H9 (cell line): ENCODE measurements at regions not wholly inside any gene's neighbourhood (a gene's known extent, or its start where the extent isn't known, plus 50 kb on each side); places are given as distances from the start of the nearest gene placed in this dataset.

Experiments
- DNase-seq: peaks from one replicate; pipeline ENCODE4 v3.0.0-alpha.2; 2017
- H2AFZ ChIP-seq: one replicate; pipeline ENCODE4 v1.6.1; 2013; ENCODE audit warnings: mild to moderate bottlenecking, low read length, control low read depth, moderate library complexity
- H2AK5ac ChIP-seq: 2 replicates; pipeline ENCODE4 v1.6.1; 2013; ENCODE audit warnings: low read length, control low read depth, mixed read lengths; ENCODE audit not compliant: insufficient read length
- H2BK120ac ChIP-seq: one replicate; pipeline ENCODE4 v1.6.1; 2013; ENCODE audit warnings: low read depth, mild to moderate bottlenecking, low read length, control low read depth, inconsistent platforms; ENCODE audit not compliant: poor library complexity, severe bottlenecking
- H2BK12ac ChIP-seq: 2 replicates; pipeline ENCODE4 v1.6.1; 2013; ENCODE audit warnings: low read length, control low read depth, mixed read lengths, low read depth; ENCODE audit not compliant: insufficient read length
- H2BK15ac ChIP-seq: 2 replicates; pipeline ENCODE4 v1.6.1; 2013; ENCODE audit warnings: low read depth, low read length, control low read depth
- H2BK20ac ChIP-seq: one replicate; pipeline ENCODE4 v1.6.1; 2013; ENCODE audit warnings: low read depth, mild to moderate bottlenecking, low read length, control low read depth, inconsistent platforms; ENCODE audit not compliant: poor library complexity, severe bottlenecking
- H2BK5ac ChIP-seq: 2 replicates; pipeline ENCODE4 v1.6.1; 2013; ENCODE audit warnings: low read length, control low read depth, mixed read lengths; ENCODE audit not compliant: insufficient read length
- H3K14ac ChIP-seq: 2 replicates; pipeline ENCODE4 v1.6.1; 2013; ENCODE audit warnings: low read length, control low read depth; ENCODE audit not compliant: insufficient read depth
- H3K18ac ChIP-seq: 2 replicates; pipeline ENCODE4 v1.6.1; 2013; ENCODE audit warnings: low read depth, mild to moderate bottlenecking, mixed read lengths, low read length, control low read depth; ENCODE audit not compliant: insufficient read length
- H3K23ac ChIP-seq: 2 replicates; pipeline ENCODE4 v1.6.1; 2013; ENCODE audit warnings: low read length, control low read depth, mixed read lengths, low read depth; ENCODE audit not compliant: insufficient read length
- H3K23me2 ChIP-seq: 2 replicates; pipeline ENCODE4 v1.6.1; 2013; ENCODE audit warnings: low read depth, mild to moderate bottlenecking, mixed read lengths, low read length, control low read depth; ENCODE audit not compliant: insufficient read length, poor library complexity, severe bottlenecking
- H3K27ac ChIP-seq: 2 replicates; pipeline ENCODE4 v1.5.1; 2013; ENCODE audit warnings: low read length, control low read depth, mixed read lengths, low read depth; ENCODE audit not compliant: insufficient read length
- H3K27me3 ChIP-seq: 2 replicates; pipeline ENCODE4 v1.6.1; 2013; ENCODE audit warnings: low read length, control low read depth, inconsistent platforms; ENCODE audit not compliant: insufficient read depth
- H3K4ac ChIP-seq: 2 replicates; pipeline ENCODE4 v1.6.1; 2013; ENCODE audit warnings: low read depth, mild to moderate bottlenecking, control low read depth, inconsistent platforms, low read length, moderate library complexity
- H3K4me1 ChIP-seq: 2 replicates; pipeline ENCODE4 v1.6.1; 2013; ENCODE audit warnings: low read length, control low read depth, inconsistent platforms; ENCODE audit not compliant: insufficient read depth
- H3K4me2 ChIP-seq: 2 replicates; pipeline ENCODE4 v1.6.1; 2013; ENCODE audit warnings: low read length, control low read depth, mixed read lengths; ENCODE audit not compliant: insufficient read length, insufficient read depth
- H3K56ac ChIP-seq: 2 replicates; pipeline ENCODE4 v1.6.1; 2013; ENCODE audit warnings: low read depth, mild to moderate bottlenecking, mixed read lengths, low read length, control low read depth; ENCODE audit not compliant: insufficient read length
- H3K79me1 ChIP-seq: 2 replicates; pipeline ENCODE4 v1.6.1; 2013; ENCODE audit warnings: low read depth, mild to moderate bottlenecking, moderate library complexity, low read length, control low read depth, inconsistent platforms; ENCODE audit not compliant: insufficient read depth, poor library complexity, severe bottlenecking
- H3K79me2 ChIP-seq: 2 replicates; pipeline ENCODE4 v1.6.1; 2013; ENCODE audit warnings: low read length, control low read depth, inconsistent platforms; ENCODE audit not compliant: insufficient read depth
- H3K9ac ChIP-seq: 2 replicates; pipeline ENCODE4 v1.6.1; 2013; ENCODE audit warnings: low read length, control low read depth, mixed read lengths; ENCODE audit not compliant: insufficient read length; ENCODE audit errors: extremely low read depth
- H3K9me3 ChIP-seq: one replicate; pipeline ENCODE4 v1.6.1; 2013; ENCODE audit warnings: low read depth, low read length, inconsistent platforms; ENCODE audit not compliant: control insufficient read depth
- H3T11ph ChIP-seq: one replicate; pipeline ENCODE4 v1.6.1; 2013; ENCODE audit warnings: mild to moderate bottlenecking, low read length, control low read depth, inconsistent platforms
- H4K20me1 ChIP-seq: one replicate; pipeline ENCODE4 v1.6.1; 2013; ENCODE audit not compliant: control insufficient read depth, insufficient read length, insufficient read depth
- H4K5ac ChIP-seq: 2 replicates; pipeline ENCODE4 v1.6.1; 2013; ENCODE audit warnings: low read depth, mild to moderate bottlenecking, mixed read lengths, low read length, control low read depth; ENCODE audit not compliant: insufficient read length
- H4K8ac ChIP-seq: replicated peaks from 2 replicates; pipeline ENCODE4 v1.6.1; 2013; ENCODE audit warnings: low read length, control low read depth, mixed read lengths, low read depth; ENCODE audit not compliant: insufficient read length
- H4K91ac ChIP-seq: 2 replicates; pipeline ENCODE4 v1.6.1; 2013; ENCODE audit warnings: low read depth, mild to moderate bottlenecking, moderate library complexity, mixed read lengths, low read length, control low read depth; ENCODE audit not compliant: insufficient read length
- H3K27ac Mint-ChIP-seq, 3 experiments: 2 replicates in 2 of 3; 3 replicates in 1 of 3; pipeline ENCODE4 v1.8.0; 2020 to 2021; ENCODE audit warnings: mixed read lengths in 3 of 3, mild to moderate bottlenecking in 1 of 3, moderate library complexity in 1 of 3
- H3K27me3 Mint-ChIP-seq: 2 replicates; pipeline ENCODE4 v1.8.0; 2021; ENCODE audit warnings: low read depth, mild to moderate bottlenecking, moderate library complexity, mixed read lengths
- H3K36me3 Mint-ChIP-seq, 3 experiments: 2 replicates in 2 of 3; 3 replicates in 1 of 3; pipeline ENCODE4 v1.8.0; 2020 to 2021; ENCODE audit warnings: low read depth in 3 of 3, mixed read lengths in 3 of 3; ENCODE audit not compliant: insufficient read depth in 1 of 3
- H3K4me1 Mint-ChIP-seq, 2 experiments: 2 replicates each; pipeline ENCODE4 v1.8.0; 2020; ENCODE audit warnings: mixed read lengths in 2 of 2
- H3K4me3 Mint-ChIP-seq, 2 experiments: 2 replicates in 1 of 2; 3 replicates in 1 of 2; pipeline ENCODE4 v1.8.0; 2020 to 2021; ENCODE audit warnings: mild to moderate bottlenecking in 2 of 2, mixed read lengths in 2 of 2, moderate library complexity in 1 of 2
- H3K9me3 Mint-ChIP-seq, 2 experiments: 2 replicates in 1 of 2; 3 replicates in 1 of 2; pipeline ENCODE4 v1.8.0; 2020; ENCODE audit warnings: mild to moderate bottlenecking in 2 of 2, mixed read lengths in 2 of 2, moderate library complexity in 1 of 2
- WGBS: extraction: QIAGEN DNeasy Blood & Tissue Kit; methylation state at CpG from one replicate; pipeline ENCODE4 v1.1.7; 2013; ENCODE audit warnings: missing lambda C conversion rate, low lambda C conversion rate, mixed read lengths; ENCODE audit not compliant: insufficient read length; ENCODE audit errors: extremely low coverage; 5-methylcytosine and 5-hydroxymethylcytosine counted together
- TF ChIP-seq, protein P1 (sequence below): fragments of 200-600 bp; sonication (generic); conservative IDR thresholded peaks from 3 replicates; pipeline ENCODE4 v1.8.0; 2021; ENCODE audit warnings: antibody characterized with exemption, mild to moderate bottlenecking

DNA sequence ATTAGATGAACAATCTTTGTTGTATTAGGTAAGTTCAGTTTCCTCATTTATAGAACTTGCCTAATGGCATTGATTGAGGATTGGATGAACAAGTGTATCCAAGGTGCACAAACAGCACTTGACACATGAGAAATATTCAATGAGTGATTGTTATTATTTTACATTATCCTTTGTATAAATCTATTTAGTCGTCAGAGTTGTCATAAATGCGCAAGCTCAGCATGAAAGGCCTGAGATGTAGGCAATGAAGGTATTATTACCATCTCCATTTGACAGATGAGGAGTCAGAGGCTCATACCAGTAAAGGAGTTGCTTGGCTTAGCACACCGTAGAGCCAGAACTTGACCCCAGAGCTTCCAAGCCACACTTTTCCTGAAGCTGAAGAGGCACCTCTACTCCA, 291.4 kb downstream of the C1D start:
- Histone ChIP-seq H3K23ac (no peak overlapping the region), H4K20me1 (no peaks in the 10 kb centered on the region), H2BK20ac (no peak overlapping the region), H4K5ac (no peak overlapping the region), H2AFZ (no peak overlapping the region), H3K56ac (no peak overlapping the region), H3K9me3 (no peaks in the 10 kb centered on the region), H2BK5ac (no peak overlapping the region), H3T11ph (no peak overlapping the region), H3K79me1 (no peaks in the 10 kb centered on the region), H3K18ac (no peak overlapping the region), H2BK120ac (no peak overlapping the region), H3K27me3 (no peaks in the 10 kb centered on the region), H3K4me1 (no peaks in the 10 kb centered on the region), H3K4ac (no peak overlapping the region), H2BK15ac (no peak overlapping the region), H3K4me2 (no peak overlapping the region), H2BK12ac (no peak overlapping the region), H3K23me2 (no peaks in the 10 kb centered on the region), H4K8ac (no peak overlapping the region), H3K14ac (no peak overlapping the region), H3K79me2 (no peaks in the 10 kb centered on the region), H4K91ac (no peak overlapping the region), H3K27ac (no peak overlapping the region), H3K9ac (no peak overlapping the region), H2AK5ac (no peak overlapping the region)
- Mint-ChIP-seq H3K9me3 (no peaks in the 10 kb centered on the region; a peak in 1 of 5 replicates), H3K27me3 (no peaks in the 10 kb centered on the region; the same call in 1 of the 2 replicates), H3K27ac (no peak overlapping the region), H3K36me3 (no peaks in the 10 kb centered on the region), H3K4me3 (no peak overlapping the region), H3K4me1 (no peaks in the 10 kb centered on the region)
- WGBS: no CpG with 5 or more reads among the region's 3 CpGs
- TF ChIP-seq, protein P1, sequence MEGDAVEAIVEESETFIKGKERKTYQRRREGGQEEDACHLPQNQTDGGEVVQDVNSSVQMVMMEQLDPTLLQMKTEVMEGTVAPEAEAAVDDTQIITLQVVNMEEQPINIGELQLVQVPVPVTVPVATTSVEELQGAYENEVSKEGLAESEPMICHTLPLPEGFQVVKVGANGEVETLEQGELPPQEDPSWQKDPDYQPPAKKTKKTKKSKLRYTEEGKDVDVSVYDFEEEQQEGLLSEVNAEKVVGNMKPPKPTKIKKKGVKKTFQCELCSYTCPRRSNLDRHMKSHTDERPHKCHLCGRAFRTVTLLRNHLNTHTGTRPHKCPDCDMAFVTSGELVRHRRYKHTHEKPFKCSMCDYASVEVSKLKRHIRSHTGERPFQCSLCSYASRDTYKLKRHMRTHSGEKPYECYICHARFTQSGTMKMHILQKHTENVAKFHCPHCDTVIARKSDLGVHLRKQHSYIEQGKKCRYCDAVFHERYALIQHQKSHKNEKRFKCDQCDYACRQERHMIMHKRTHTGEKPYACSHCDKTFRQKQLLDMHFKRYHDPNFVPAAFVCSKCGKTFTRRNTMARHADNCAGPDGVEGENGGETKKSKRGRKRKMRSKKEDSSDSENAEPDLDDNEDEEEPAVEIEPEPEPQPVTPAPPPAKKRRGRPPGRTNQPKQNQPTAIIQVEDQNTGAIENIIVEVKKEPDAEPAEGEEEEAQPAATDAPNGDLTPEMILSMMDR: no peak
- DNase-seq: no peak
